ENCODE measurements at regions not wholly inside any gene's neighbourhood (a gene's known extent, or its start where the extent isn't known, plus 50 kb on each side); places are given as distances from the start of the nearest gene placed in this dataset.
"Not testable (repeated sequence)": the region's sequence is repeated elsewhere in the genome, so short reads cannot be mapped to it uniquely, and the experiment has no call there.

GRCh38 chr12:89064780-89065179, 287.5 kb downstream of the DUSP6 start:
- no peak for TF ChIP-seq CTCF (conservative IDR thresholded peaks at IDR 0.05; ENCODE audit: control insufficient read depth, insufficient read depth, low read depth, low read length)
- peak; percentile 84 for DNase-seq (ENCODE audit: low read depth)
- no peak overlapping the region for H3K4me3 ChIP-seq (ENCODE audit: control insufficient read depth, low read depth, low read length)

- DNase-seq (ENCODE audit: low read depth) = no peak
- no peak for TF ChIP-seq CTCF (conservative IDR thresholded peaks at IDR 0.05; ENCODE audit: control insufficient read depth, insufficient read depth, low read depth, low read length)
- H3K4me3 ChIP-seq (ENCODE audit: control insufficient read depth, low read depth, low read length) = no peak overlapping the region
Measured at GRCh38 chr12:89064151-89064550, 288.1 kb downstream of the DUSP6 start.

- TF ChIP-seq CTCF (conservative IDR thresholded peaks at IDR 0.05; ENCODE audit: control insufficient read depth, insufficient read depth, low read depth, low read length) = no peak
- H3K4me3 ChIP-seq (ENCODE audit: control insufficient read depth, low read depth, low read length) = no peak overlapping the region
- DNase-seq (ENCODE audit: low read depth) = no peak
Measured at GRCh38 chr12:89062996-89063395, 289.3 kb downstream of the DUSP6 start.

- TF ChIP-seq CTCF (conservative IDR thresholded peaks at IDR 0.05; ENCODE audit: control insufficient read depth, insufficient read depth, low read depth, low read length) = no peak
- no peak overlapping the region for H3K4me3 ChIP-seq (ENCODE audit: control insufficient read depth, low read depth, low read length)
- peak; percentile 31 for DNase-seq (ENCODE audit: low read depth)
Measured at GRCh38 chr12:89059721-89060541, 292.4 kb downstream of the DUSP6 start.

- no peak overlapping the region for H3K4me3 ChIP-seq (ENCODE audit: control insufficient read depth, low read depth, low read length)
- TF ChIP-seq CTCF (conservative IDR thresholded peaks at IDR 0.05; ENCODE audit: control insufficient read depth, insufficient read depth, low read depth, low read length) = no peak
Measured at GRCh38 chr12:89059056-89059455, 293.2 kb downstream of the DUSP6 start.

GRCh38 chr12:89058402-89058801, 293.9 kb downstream of the DUSP6 start:
- no peak overlapping the region for H3K4me3 ChIP-seq (ENCODE audit: control insufficient read depth, low read depth, low read length)
- no peak for TF ChIP-seq CTCF (conservative IDR thresholded peaks at IDR 0.05; ENCODE audit: control insufficient read depth, insufficient read depth, low read depth, low read length)

More at GRCh38 chr12:89059056-89059455, 293.2 kb downstream of the DUSP6 start:
- DNase-seq (ENCODE audit: low read depth) = peak; percentile 24

GRCh38 chr12:89053817-89054216, 298.5 kb downstream of the DUSP6 start:
- DNase-seq (ENCODE audit: low read depth); H3K4me3 ChIP-seq (ENCODE audit: control insufficient read depth, low read depth, low read length): not testable (repeated sequence)

More at GRCh38 chr12:89058402-89058801, 293.9 kb downstream of the DUSP6 start:
- DNase-seq (ENCODE audit: low read depth) = no peak

Data from fibroblast of mammary gland (primary cell).